B cell (primary cell): ENCODE measurements at regions not wholly inside any gene's neighbourhood (a gene's known extent, or its start where the extent isn't known, plus 50 kb on each side); places are given as distances from the start of the nearest gene placed in this dataset.

ENCODE experiments used
- ATAC-seq: fragments of 200-7000 bp; cut with Tn5 transposase; one replicate; pipeline ENCODE4 v1.10.0; 2021; ENCODE audit warnings: low read depth, mild to moderate bottlenecking, moderate number of reproducible peaks, moderate library complexity
- CTCF ChIA-PET: fragments of 350-600 bp; sonication (Branson Sonifier 250); formaldehyde crosslinking; loops from one replicate; lab custom pipeline; 2021; ENCODE audit warnings: antibody characterized with exemption, inconsistent platforms; lab: Charles Lee
- POLR2A ChIA-PET: fragments of 350-600 bp; sonication (Branson Sonifier 250); formaldehyde crosslinking; loops from one replicate; lab custom pipeline; 2021; ENCODE audit warnings: antibody characterized with exemption; lab: Charles Lee
- DNase-seq: peaks from one replicate; pipeline ENCODE4 v3.0.0; 2013
- H2AFZ ChIP-seq: 2 replicates; pipeline ENCODE4 v1.6.1; 2012; ENCODE audit warnings: mild to moderate bottlenecking, low read depth, low read length; ENCODE audit not compliant: insufficient read depth, poor library complexity, severe bottlenecking
- H3K27ac ChIP-seq, 2 donors: 1 replicate in 1 of 2; 2 replicates in 1 of 2; pipeline ENCODE4 v1.5.1; 2012 to 2013; ENCODE audit warnings: low read length in 2 of 2, mild to moderate bottlenecking in 2 of 2, moderate library complexity in 1 of 2
- H3K27me3 ChIP-seq, 4 experiments: fragments of 200-600 bp in 1 of 4; sonication (generic) in 1 of 4; replicated peaks in 1 of 4; 1 replicate in 2 of 4; 2 replicates in 2 of 4; pipeline versions ENCODE4 v1.6.1 to v1.7.0; 2013 to 2016; ENCODE audit warnings: low read length in 3 of 4, mild to moderate bottlenecking in 2 of 4, mixed read lengths in 1 of 4, moderate library complexity in 1 of 4; ENCODE audit not compliant: insufficient read depth in 4 of 4, control insufficient read depth in 3 of 4; ENCODE audit errors: control extremely low read depth in 1 of 4
- H3K36me3 ChIP-seq, 2 experiments: replicated peaks in 1 of 2; 1 replicate in 1 of 2; 2 replicates in 1 of 2; pipeline versions ENCODE4 v1.6.1 to v1.7.1; 2013; ENCODE audit warnings: low read length in 1 of 2; ENCODE audit not compliant: insufficient read depth in 2 of 2, control insufficient read depth in 1 of 2; ENCODE audit errors: control extremely low read depth in 1 of 2, extremely low read depth in 1 of 2
- H3K4me1 ChIP-seq, 2 donors: fragments of 200-600 bp in 1 of 2; sonication (generic) in 1 of 2; 1 replicate in 1 of 2; 2 replicates in 1 of 2; pipeline versions ENCODE4 v1.5.1 to v1.6.1; 2013 to 2017; ENCODE audit warnings: low read length in 2 of 2; ENCODE audit not compliant: control insufficient read depth in 2 of 2, insufficient read depth in 2 of 2
- H3K4me2 ChIP-seq: replicated peaks from 2 replicates; pipeline ENCODE3; 2012; ENCODE audit warnings: mild to moderate bottlenecking, low read depth, low read length; ENCODE audit not compliant: poor library complexity, severe bottlenecking
- H3K4me3 ChIP-seq, 5 experiments: fragments of 200-600 bp in 1 of 5; sonication (generic) in 1 of 5; 1 replicate in 3 of 5; 2 replicates in 2 of 5; pipeline versions ENCODE4 v1.5.1 to v1.7.0; 2011 to 2016; ENCODE audit warnings: low read length in 4 of 5, mild to moderate bottlenecking in 4 of 5, low read depth in 2 of 5, control low read depth in 1 of 5, moderate library complexity in 1 of 5; ENCODE audit not compliant: insufficient read depth in 1 of 5; ENCODE audit errors: control extremely low read depth in 1 of 5, extremely low read depth in 1 of 5
- H3K79me2 ChIP-seq: fragments of 200-600 bp; sonication (generic); one replicate; pipeline ENCODE4 v1.6.0; 2016; ENCODE audit warnings: low read length; ENCODE audit not compliant: control insufficient read depth, insufficient read depth
- H3K9ac ChIP-seq: fragments of 200-600 bp; sonication (generic); 2 replicates; pipeline ENCODE4 v1.6.1; 2017; ENCODE audit warnings: mild to moderate bottlenecking, low read length, moderate library complexity
- H3K9me3 ChIP-seq, 3 donors: one replicate each; pipeline versions ENCODE4 v1.6.1 to v1.7.1; 2013; ENCODE audit warnings: low read length in 2 of 3; ENCODE audit not compliant: control insufficient read depth in 2 of 3, insufficient read depth in 1 of 3; ENCODE audit errors: control extremely low read depth in 1 of 3
- H4K20me1 ChIP-seq: 2 replicates; pipeline ENCODE4 v1.6.0; 2012; ENCODE audit warnings: mild to moderate bottlenecking, low read length; ENCODE audit not compliant: insufficient read depth, control insufficient read depth, poor library complexity, severe bottlenecking
- H3K27ac Mint-ChIP-seq: one replicate; pipeline ENCODE4 v1.8.0; 2021; ENCODE audit warnings: mixed read lengths
- H3K27me3 Mint-ChIP-seq: one replicate; pipeline ENCODE4 v1.8.0; 2021; ENCODE audit warnings: mixed read lengths
- H3K4me1 Mint-ChIP-seq: one replicate; pipeline ENCODE4 v1.8.0; 2021; ENCODE audit warnings: mixed read lengths
- H3K4me3 Mint-ChIP-seq: one replicate; pipeline ENCODE4 v1.8.0; 2021; ENCODE audit warnings: mixed read lengths
- H3K9me3 Mint-ChIP-seq: one replicate; pipeline ENCODE4 v1.8.0; 2022; ENCODE audit warnings: mixed read lengths; ENCODE audit not compliant: insufficient read depth
- EZH2 ChIP-seq: IDR thresholded peaks from 2 replicates; pipeline ENCODE4 v1.6.1; 2012; ENCODE audit warnings: borderline replicate concordance, low read depth, mild to moderate bottlenecking, moderate library complexity, low read length; ENCODE audit not compliant: insufficient read depth, poor library complexity, severe bottlenecking
- WGBS: methylation state at CpG from one replicate; pipeline ENCODE4 v1.1.5; 2013; ENCODE audit warnings: missing lambda C conversion rate; ENCODE audit not compliant: insufficient coverage; 5-methylcytosine and 5-hydroxymethylcytosine counted together
- intact Hi-C: fragments of 100-400 bp; cut with micrococcal nuclease; formaldehyde crosslinking; loops from one replicate; pipeline ENCODE4 v1.10.0; 2022
- TF ChIP-seq, protein P1 (sequence below): fragments of 200-600 bp; IDR thresholded peaks from one replicate; pipeline ENCODE4 v1.8.0; 2022; ENCODE audit warnings: antibody characterized with exemption, mild to moderate bottlenecking

DNA sequence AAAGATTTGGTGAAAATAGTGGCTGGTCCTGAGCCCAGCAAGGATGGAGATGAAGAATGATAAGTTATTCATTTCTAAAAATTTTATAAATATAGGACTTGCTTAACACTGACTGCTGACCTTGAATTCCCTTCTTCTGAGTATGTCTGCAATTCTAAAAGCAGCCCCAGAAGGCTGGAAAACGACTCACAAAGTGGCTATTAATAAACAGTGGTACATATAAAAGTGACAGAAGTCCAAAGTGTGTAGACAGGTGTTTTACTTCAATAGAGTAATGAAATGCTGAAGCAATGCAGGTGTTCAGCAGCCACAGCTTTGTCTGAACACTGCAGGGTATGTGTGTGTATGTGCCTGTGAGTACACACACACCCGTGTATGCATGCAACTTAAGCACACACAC, 219.0 kb upstream of the NRIP1 start:
- no peak overlapping the region for H3K9ac ChIP-seq
- no peak overlapping the region for H2AFZ ChIP-seq
- no peaks in the 10 kb centered on the region for H3K27me3 ChIP-seq
- Mint-ChIP-seq H3K27me3 (no peaks in the 10 kb centered on the region), H3K4me1 (no peaks in the 10 kb centered on the region), H3K9me3 (no peaks in the 10 kb centered on the region), H3K4me3 (no peak overlapping the region), H3K27ac (no peak overlapping the region)
- H3K9me3 ChIP-seq, result no peaks in the 10 kb centered on the region
- no peak for DNase-seq
- TF ChIP-seq, protein P1, sequence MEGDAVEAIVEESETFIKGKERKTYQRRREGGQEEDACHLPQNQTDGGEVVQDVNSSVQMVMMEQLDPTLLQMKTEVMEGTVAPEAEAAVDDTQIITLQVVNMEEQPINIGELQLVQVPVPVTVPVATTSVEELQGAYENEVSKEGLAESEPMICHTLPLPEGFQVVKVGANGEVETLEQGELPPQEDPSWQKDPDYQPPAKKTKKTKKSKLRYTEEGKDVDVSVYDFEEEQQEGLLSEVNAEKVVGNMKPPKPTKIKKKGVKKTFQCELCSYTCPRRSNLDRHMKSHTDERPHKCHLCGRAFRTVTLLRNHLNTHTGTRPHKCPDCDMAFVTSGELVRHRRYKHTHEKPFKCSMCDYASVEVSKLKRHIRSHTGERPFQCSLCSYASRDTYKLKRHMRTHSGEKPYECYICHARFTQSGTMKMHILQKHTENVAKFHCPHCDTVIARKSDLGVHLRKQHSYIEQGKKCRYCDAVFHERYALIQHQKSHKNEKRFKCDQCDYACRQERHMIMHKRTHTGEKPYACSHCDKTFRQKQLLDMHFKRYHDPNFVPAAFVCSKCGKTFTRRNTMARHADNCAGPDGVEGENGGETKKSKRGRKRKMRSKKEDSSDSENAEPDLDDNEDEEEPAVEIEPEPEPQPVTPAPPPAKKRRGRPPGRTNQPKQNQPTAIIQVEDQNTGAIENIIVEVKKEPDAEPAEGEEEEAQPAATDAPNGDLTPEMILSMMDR, result no peak
- no peak for TF ChIP-seq EZH2
- no peaks in the 10 kb centered on the region for H4K20me1 ChIP-seq
- H3K4me2 ChIP-seq, result no peak overlapping the region
- no CpG with 5 or more reads among the region's 2 CpGs for WGBS
- CTCF ChIA-PET, result no interaction called here
- H3K27ac ChIP-seq, result no peak overlapping the region
- POLR2A ChIA-PET, result no interaction called here
- no peaks in the 10 kb centered on the region for H3K36me3 ChIP-seq
- no peak for ATAC-seq
- H3K4me3 ChIP-seq, result no peak overlapping the region
- no peaks in the 10 kb centered on the region for H3K4me1 ChIP-seq
- intact Hi-C loops, result no loop called here
- H3K79me2 ChIP-seq, result no peaks in the 10 kb centered on the region

DNA sequence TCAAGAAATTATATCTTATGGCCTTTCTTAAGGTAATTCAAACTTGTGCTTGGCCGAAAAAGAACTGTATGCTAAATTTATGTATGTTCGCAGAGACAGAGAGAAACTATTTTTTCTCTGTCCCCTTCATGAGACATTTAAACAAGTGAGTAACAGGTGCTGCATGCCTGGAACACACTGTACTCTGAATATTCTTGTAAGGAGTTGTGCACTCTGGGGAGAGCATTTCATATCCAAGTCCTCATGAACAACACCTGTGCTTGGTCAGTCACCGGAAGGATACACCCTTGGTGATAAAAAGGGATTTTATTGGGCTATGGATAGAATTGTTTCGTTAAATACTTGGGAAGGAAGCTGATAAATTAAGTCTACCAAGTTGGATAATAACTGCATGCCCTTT, 220.8 kb upstream of the NRIP1 start:
- intact Hi-C loops, result no loop called here
- Histone ChIP-seq H3K79me2 (no peaks in the 10 kb centered on the region), H3K9me3 (peaks cover 0 to 4% (median 0%) of the 10 kb centered on the region in 3 donors), H3K4me2 (no peak overlapping the region), H3K27ac (no peak overlapping the region), H2AFZ (no peak overlapping the region), H3K4me3 (no peak overlapping the region), H4K20me1 (no peaks in the 10 kb centered on the region), H3K27me3 (no peaks in the 10 kb centered on the region), H3K4me1 (no peaks in the 10 kb centered on the region), H3K9ac (no peak overlapping the region), H3K36me3 (no peaks in the 10 kb centered on the region)
- CTCF ChIA-PET, result no interaction called here
- H3K27ac Mint-ChIP-seq, result no peak overlapping the region
- no peak for ATAC-seq
- no peak for DNase-seq
- no peaks in the 10 kb centered on the region for H3K4me1 Mint-ChIP-seq
- H3K4me3 Mint-ChIP-seq, result no peak overlapping the region
- TF ChIP-seq, protein P1, result no peak
- WGBS, result no CpG with 5 or more reads among the region's 4 CpGs
- no peaks in the 10 kb centered on the region for H3K9me3 Mint-ChIP-seq
- H3K27me3 Mint-ChIP-seq, result no peaks in the 10 kb centered on the region
- POLR2A ChIA-PET, result no interaction called here
